HG02852 (cell line): ENCODE measurements at regions not wholly inside any gene's neighbourhood (a gene's known extent, or its start where the extent isn't known, plus 50 kb on each side); places are given as distances from the start of the nearest gene placed in this dataset.

Source experiments
- ATAC-seq: cut with Tn5 transposase; IDR thresholded peaks from one replicate; pipeline ENCODE4 v1.9.1; 2021; ENCODE audit warnings: mild to moderate bottlenecking, moderate library complexity; ENCODE audit not compliant: unreplicated experiment

DNA sequence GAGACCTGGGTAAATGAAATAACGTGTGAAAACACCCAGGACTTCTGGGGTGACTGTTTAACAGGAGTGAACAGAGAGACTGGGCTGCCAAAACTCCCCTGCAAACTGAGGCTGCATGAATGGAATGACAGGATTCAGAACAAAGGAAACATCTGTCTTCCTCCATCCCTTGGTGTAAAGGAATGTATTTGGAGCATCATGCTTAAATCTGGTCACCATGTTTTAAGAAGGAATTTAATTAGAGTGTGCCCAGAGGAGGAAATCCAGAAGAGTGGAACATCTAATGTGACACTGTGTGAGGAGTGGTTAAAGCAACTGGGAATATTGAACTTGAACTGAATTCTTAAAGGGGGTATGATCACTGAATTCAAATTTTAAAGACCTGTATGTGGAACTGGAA, 437.2 kb downstream of the LIG4 start:
- ATAC-seq, result no peak

DNA sequence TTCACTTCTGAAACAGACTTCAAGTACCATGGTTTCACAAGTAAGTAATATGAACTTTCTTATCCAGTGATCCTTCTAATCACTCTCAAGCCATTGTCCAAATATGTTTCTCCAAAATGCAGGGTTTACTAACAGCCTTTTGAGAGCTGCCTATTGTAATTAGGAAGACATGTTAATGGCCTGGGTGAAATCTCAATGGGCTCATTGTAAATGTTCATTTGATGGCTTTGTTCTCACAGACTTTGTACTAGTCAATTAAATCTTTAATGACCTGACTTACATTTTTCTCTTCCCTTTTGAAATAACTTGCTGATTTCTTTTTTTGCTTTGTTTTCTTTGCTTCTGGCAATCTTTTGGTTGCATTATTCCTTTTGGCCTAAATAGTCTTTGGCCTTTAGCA, 444.8 kb downstream of the LIG4 start:
- ATAC-seq, result no peak

DNA sequence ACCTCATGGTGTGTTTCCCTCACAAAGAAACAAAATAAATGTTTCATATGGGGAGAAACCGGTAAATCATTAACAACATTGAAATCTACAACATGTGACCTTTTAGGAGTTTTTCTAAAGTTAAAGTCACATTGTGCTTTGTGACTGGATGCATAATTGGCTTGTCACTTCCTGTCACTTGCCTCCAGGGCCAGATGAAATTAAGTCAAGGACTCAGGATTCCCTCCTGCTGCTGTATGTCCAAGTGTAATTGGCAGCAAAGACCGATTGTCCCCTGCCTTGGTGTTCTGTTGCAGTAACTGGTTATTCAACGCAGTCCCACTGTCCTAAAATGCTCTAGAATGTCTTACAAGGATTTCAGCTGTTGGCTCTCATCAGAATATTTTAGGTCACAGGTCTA, 448.2 kb downstream of the LIG4 start:
- ATAC-seq, result no peak

DNA sequence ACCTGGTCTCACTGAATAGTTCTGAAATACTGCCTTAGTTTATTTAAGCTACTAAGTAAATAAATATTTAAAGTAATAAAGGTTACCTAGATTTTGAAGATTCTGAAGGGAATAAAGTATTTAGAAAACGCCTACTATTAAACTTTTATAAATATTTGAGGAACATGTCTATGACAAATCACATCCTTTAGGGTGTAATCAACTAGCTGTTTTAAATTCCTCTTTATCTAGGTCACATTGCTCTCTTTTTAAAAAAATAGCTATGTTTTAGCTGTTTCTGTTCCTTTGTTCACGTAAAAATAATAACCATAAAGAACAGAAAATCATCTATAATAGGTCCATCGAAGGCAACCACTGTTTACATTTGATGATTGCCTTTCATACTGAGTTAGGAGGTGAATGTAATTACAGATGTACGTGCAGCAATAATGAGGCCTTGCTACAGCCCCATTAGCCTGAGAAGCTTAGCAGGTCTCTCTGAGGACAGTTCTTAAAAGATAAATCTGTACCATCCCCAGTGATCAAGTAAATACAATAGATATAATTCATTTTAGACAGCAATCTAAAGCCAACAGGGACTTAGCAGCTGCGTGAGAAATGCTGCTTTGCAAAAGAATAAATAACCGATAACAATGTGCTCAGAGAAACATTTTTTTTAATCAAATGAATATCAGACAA, 449.5 kb downstream of the LIG4 start:
- ATAC-seq, result no peak

DNA sequence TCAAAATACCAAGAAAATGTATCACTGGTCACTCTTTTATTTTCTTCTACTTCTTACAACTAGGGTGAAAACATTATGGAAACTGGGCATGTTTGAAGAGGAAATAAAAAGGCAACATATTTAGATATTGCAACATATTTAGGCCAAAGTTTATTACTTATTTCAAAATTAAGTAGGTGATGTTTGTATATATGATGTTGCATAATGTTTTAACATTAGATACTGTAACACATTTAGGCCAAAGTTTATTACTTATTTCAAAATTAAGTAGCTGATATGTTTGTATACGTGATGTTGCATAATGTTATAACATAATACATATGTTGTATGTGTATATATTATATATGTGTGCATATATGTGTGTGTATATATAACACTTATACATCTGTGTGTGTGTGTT, 451.3 kb downstream of the LIG4 start:
- ATAC-seq, result no peak

DNA sequence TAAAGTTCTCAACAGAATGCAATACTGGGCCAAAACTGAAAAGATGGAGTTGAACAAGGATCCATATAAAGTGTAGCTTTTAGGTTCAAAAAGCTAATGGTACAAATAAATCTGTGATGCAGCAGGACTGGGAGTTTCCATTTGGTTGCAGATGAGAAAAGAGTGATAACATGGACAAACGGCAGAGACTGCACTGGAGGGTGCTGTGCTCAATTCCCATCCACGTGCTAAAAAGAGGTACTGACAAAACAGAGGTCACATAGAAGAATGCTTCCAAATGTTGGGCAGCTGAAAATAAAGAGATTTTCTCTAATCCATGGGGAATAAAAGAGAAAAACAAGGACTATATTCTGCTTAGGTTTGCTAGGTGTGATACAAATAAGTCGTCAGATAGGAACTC, 461.6 kb downstream of the LIG4 start:
- ATAC-seq, result no peak

DNA sequence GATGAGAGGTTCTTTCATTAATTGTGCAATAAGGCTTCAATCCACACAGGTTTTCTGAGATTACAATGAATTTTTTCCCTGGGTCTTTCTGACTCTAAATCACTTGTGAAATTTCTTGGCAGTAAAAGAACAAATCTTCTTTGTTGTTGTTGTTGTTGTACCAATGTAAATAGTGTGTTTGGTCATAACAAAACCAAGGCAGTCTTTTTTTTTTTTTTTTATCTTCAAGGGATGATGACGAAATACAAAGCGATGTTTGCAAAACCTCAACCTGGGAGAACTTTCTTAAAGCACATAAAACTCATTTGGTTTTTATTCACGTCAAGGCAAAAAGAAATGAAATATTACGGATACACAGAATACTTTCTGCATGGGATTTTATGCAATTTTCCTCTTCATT, 462.0 kb downstream of the LIG4 start:
- no peak for ATAC-seq

DNA sequence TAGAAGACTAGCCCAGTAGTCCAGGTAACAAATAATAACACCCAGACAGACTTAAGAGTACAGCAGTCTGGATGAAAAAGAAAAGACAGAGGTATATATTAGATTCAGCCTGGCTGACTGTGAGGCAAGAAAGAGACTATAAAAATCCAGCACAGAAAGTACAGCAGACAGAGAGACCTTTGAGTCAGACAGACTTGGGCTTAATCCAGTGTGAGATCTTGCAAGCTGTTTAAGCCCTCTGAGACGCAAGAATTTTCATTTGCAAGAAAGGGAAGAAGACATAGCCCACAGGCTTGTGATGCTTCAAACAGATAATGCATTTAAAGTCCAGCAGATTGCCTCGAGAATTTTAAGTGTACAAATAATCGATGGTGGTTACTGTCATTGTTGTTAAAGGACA, 471.4 kb downstream of the LIG4 start:
- no peak for ATAC-seq

DNA sequence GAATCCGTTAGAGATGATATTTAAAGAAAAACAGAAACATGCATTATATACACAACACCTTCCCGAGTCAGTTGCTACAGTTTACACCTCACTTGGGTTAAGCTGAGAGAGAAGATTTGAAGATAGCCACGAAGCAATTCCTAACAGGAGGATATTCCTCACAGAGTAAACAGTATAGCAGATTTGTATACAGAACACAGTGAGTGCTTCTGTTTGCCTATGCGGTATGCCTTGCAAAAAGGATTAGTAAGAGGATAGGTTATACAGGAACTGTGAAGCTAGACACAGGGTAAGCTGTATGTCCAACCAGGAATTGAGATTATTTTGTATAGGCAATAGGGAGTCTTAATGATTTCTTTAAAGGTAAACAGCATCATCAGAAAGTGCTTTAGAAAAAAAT, 471.8 kb downstream of the LIG4 start:
- no peak for ATAC-seq

DNA sequence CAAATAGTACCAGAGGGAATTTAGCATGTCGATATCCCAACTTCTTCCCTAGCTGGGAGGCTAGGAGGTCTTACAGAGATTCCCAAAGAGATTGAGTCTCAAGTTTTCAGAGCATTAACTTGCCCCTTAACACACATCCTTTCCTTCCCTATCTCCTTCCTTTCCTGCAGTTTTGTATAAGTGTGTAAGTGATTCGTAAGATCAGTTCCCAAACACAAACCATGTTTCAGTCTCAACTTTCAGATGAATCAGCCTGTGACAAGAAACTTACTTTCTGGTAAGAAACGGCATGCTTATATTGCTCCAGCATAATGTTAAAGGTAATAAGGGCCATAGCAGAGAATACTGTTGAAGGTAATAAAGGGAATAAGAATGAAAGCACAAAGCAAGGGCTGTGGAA, 472.2 kb downstream of the LIG4 start:
- no peak for ATAC-seq

DNA sequence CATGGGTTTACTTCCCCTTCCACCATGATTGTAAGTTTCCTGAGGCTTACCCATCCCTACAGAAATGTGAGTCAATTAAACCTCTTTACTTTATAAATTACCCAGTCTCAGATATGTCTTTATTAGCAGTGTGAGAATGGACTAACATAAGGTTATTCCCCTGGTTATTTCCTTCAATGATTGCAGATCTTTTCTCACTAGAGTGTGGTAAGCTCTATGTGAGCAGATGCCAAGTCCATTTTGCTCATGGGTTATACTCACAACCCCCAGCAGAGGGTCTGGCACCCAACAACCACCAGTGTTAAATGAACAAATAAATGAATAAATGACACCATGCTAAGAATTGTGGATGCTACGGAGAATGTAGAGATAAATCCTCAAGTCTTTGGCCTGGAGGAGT, 472.8 kb downstream of the LIG4 start:
- ATAC-seq, result no peak

DNA sequence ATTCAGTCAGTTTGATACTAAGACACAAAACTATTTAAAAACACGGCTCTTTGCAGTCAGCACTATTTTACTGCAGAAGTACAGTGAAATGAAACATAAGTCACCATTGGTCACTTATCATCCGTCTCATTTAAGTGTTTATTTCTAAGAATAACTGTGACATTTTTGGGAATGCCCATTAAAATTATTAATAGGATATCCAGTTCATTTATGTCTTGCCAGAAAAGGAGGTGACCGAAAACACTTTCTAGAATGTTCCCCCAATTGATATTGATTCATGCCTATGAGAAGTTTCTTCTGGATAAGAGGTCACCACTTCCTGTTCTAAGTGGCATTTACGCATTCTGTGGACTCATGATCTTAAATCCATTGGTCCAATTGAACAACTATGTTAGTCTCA, 477.3 kb downstream of the LIG4 start:
- ATAC-seq, result no peak

DNA sequence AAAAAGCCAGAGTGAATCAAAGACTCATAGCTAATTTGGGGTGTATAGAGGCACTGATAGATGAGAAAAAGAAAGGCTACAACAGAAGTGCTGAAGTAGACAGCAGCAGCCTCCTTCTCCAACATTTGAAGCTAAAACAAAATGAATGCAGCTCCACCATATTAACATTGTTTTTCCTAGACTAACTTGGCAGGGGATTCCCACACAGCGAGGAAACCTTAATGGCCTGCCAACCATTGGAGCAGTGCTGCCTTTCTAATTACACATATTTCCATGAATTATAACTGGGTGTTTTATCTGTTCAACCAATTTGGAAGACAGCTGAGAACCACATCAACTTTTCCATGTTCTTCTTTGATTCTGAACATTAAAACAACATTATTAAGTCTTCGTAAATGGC, 478.6 kb downstream of the LIG4 start:
- ATAC-seq, result no peak

DNA sequence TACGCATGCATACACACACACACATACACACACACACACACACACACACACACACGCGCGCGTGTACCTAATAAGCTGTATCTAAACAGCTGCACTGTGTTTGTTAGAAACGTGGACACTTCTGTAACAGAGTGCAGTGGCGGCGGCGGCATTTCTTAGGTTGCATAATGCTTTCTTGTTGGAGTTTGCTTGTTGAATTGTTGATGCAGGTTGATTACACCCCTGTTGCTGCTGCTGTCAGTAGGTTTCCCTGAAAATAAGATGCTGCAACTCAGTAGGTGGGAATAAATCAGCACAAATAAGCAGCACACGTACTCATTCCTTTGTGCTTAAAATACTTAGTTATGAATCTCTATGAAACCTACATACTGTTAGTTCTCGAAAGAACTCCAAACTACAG, 479.2 kb downstream of the LIG4 start:
- no peak for ATAC-seq

DNA sequence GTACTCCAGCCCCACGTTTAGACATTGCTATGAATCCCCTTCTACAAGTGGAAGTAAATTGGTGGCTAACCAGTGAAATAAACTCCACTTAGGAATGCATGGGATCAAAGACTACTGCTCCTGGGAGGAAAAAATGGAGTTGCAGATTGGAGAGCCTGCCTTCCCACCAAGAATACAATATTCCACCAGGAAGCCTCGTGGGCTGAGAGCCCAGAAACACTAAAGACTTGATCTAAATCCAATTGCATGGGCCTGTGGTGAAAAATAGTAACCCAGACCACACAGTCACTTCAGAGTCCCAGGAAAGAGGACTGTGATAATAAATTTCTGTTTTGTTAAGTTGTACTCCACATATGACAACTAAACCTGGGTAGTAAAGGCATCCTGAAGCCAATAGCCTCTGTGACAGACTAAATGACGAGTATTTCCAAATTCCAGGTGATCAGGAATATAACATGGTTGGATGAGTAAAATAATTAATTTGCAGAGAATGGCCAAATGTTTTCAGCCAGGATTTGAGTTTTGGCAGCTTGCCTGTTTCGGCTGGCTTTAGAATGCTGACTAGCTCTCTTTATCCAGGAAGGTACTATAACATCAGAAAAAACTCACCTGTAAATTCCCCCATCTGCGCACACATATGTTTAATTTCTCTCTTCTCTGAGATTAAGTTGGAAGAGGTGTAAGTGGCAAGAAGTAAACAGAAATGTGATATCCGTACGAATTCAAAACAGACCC, 480.3 kb downstream of the LIG4 start:
- no peak for ATAC-seq

DNA sequence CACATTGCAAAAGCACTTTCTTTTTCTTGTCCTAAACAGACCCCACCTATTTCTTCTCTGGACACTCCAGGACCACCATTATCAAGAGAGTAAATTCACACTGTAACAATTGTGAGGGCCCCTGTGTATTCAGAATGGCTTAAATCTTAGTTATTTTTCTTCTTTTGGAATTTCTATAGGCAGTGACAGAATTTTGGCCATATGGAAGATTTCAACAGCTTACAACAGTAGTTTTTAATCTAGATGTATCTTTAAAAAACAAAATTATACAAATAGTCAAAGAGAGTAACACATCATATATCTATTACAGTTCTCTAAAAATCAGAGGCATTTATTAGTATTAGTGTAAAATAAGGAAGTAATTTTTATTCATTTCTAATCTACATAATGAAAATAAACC, 482.1 kb downstream of the LIG4 start:
- no peak for ATAC-seq

DNA sequence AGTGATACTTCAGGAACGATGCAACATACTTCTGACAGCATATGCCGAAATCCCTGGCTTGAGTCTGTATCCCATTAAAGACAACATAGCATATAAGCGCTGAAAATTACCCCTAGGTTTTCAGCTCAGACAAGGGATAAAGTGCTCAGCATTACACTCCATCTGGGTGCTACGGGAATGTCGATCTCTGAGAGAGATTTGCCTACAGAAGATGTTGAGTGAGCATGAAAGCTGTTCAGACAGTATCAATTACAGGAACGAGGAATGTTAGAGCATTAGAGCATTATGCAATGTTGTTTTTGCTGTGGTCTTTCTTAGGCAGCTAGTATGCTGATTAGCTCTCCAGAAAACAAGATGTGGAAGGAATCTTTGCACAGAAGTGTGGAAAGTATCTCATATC, 484.5 kb downstream of the LIG4 start:
- no peak for ATAC-seq

DNA sequence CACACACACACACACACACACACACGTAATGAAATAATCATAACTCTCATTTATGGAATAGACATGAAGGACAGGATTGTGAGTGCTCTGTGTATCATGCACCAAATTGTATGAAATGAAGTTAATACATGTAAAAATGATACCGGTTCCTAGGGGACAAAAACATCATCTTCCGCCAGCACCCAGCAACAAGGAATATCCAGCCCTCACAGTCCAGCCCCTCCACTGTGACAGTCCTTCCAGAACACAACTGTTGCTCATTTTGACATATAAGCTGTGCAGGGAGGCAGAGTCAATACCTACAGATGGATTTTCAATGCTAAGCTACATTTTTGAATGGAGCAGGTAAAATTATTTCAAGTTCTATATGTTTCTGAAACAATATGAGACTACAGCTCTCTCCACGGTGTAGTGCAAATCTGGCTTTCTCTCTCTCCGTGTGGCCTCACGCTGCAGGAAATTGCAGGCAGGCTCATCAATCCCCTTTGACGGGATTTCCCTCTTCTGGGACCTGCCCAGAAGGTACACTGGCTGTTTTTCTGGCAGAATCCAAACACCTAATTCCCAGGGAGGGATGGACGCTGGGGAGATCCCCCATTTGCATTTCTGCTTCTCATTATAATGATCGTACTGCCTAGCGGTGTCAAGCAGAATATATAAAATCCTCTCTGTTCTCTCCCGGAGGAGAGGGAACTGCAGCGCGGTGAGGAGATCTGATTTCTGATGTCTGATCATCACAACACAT, 494.0 kb downstream of the LIG4 start:
- ATAC-seq, result no peak

DNA sequence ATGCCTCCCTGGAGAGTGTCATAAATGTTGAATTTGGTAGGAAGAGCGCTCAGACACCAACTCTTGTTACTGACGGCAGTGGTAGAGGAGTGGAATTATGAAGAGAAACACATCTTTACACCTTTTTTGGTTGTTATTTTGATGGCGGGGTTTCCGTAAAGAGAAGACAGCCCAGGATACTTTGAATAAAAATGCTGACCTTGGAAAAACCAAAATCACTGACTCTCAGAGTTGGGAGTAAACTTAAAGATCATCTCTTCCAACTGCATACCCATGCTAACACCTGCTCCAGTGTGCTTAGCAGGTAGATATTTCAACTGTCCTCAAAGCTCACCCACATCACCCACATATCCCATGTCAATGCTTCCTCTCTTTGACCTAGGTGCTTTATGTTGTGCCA, 498.6 kb downstream of the LIG4 start:
- ATAC-seq, result no peak

DNA sequence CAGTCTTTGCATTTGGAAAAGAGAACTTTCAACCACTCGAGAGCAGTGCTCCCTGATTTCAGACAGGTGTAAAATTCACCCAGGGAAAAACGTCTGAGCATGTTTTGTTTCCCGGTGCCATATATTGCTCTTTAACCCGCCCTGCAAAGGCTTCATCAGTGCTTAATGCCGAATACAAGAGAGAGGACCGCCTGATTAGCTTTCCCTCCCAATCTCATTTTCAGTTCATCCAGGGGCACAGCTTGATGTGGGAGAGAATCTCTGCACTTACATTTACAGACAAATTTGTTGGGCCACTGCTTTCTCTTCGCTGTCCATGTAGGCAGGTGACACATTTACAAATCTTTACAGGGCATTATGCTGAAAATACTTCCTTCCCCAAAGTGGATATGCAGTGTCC, 499.1 kb downstream of the LIG4 start:
- no peak for ATAC-seq

DNA sequence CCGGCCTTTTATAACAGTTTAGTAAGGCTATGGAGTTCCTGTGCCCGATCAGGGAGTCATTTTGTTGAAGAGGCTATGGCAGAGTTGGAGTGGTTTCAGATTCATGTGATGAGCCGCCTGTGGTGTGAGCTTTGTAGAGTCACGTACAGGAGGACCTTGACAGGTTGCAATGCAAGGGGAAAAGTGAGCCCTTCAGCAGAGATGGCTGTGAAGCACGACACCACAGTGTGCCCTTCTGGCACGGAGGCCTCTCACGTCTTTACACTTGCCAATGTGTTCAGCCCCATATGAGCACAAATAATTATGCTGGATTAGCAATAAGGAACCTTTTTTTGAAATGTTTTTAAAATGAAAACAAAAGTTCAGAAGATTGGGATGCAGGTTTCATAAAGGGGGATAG, 499.8 kb downstream of the LIG4 start:
- no peak for ATAC-seq

DNA sequence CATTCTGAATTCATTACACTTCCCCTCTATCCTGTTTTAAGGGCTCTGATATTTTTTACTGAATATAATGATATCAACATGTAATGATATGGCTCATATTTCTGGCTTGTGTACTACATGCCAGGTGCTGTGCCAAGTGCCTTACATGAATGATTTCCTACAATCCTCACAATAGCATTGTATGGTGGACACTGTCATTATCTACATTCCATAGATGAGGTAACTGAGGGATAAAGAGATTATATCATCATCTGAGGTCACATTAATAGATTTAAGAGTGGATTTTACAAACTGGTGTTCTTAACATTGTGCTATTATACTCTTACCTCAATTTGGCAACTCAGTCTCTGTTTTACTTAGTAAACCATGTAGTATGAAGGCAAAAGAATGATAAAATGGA, 502.0 kb downstream of the LIG4 start:
- no peak for ATAC-seq
